Activated T-helper 17 cell treated with anti-CD3 and anti-CD28 coated beads, Interleukin-2, amount 50 U/mL, for 72 hours (primary cell): ENCODE measurements at regions not wholly inside any gene's neighbourhood (a gene's known extent, or its start where the extent isn't known, plus 50 kb on each side); places are given as distances from the start of the nearest gene placed in this dataset.

ENCODE experiments used
- ATAC-seq: fragments of 150-1000 bp; cut with Tn5 transposase; replicated peaks from 2 replicates; pipeline ENCODE4 v1.10.0; 2021; ENCODE audit warnings: mild to moderate bottlenecking, moderate library complexity
- H3K27ac Mint-ChIP-seq: one replicate; pipeline ENCODE4 v1.8.0; 2022; ENCODE audit warnings: mixed read lengths
- H3K27me3 Mint-ChIP-seq: one replicate; pipeline ENCODE4 v1.8.0; 2022; ENCODE audit warnings: mixed read lengths
- H3K36me3 Mint-ChIP-seq: one replicate; pipeline ENCODE4 v1.8.0; 2022; ENCODE audit warnings: low read depth, mild to moderate bottlenecking, mixed read lengths
- H3K4me1 Mint-ChIP-seq: one replicate; pipeline ENCODE4 v1.8.0; 2022; ENCODE audit warnings: mixed read lengths
- H3K4me3 Mint-ChIP-seq: one replicate; pipeline ENCODE4 v1.8.0; 2022; ENCODE audit warnings: mild to moderate bottlenecking, mixed read lengths
- H3K9me3 Mint-ChIP-seq: one replicate; pipeline ENCODE4 v1.8.0; 2022; ENCODE audit warnings: mixed read lengths

- no peak for ATAC-seq
- Mint-ChIP-seq H3K27me3 (peaks cover 28% of the 10 kb centered on the region), H3K4me3 (no peak overlapping the region), H3K36me3 (no peaks in the 10 kb centered on the region), H3K27ac (no peak overlapping the region), H3K4me1 (no peaks in the 10 kb centered on the region), H3K9me3 (no peaks in the 10 kb centered on the region)
Observed at GRCh38 chr4:138838251-138838650, 177.3 kb upstream of the NOCT start.

- no peaks in the 10 kb centered on the region for H3K4me1 Mint-ChIP-seq
Observed at GRCh38 chr4:138835832-138836533, 179.6 kb upstream of the NOCT start.

GRCh38 chr4:138833974-138834373 lies 181.6 kb upstream of the NOCT start:
- H3K36me3 Mint-ChIP-seq, result no peaks in the 10 kb centered on the region
- ATAC-seq, result no peak

More at GRCh38 chr4:138835832-138836533, 179.6 kb upstream of the NOCT start:
- no peak for ATAC-seq
- no peaks in the 10 kb centered on the region for H3K36me3 Mint-ChIP-seq
- no peaks in the 10 kb centered on the region for H3K9me3 Mint-ChIP-seq
- peaks cover 22% of the 10 kb centered on the region for H3K27me3 Mint-ChIP-seq
- no peak overlapping the region for H3K27ac Mint-ChIP-seq
- H3K4me3 Mint-ChIP-seq, result no peak overlapping the region

GRCh38 chr4:138832563-138832962 lies 183.0 kb upstream of the NOCT start:
- Mint-ChIP-seq H3K4me1 (no peaks in the 10 kb centered on the region), H3K36me3 (no peaks in the 10 kb centered on the region), H3K27me3 (peaks cover 14% of the 10 kb centered on the region), H3K4me3 (no peak overlapping the region), H3K27ac (no peak overlapping the region), H3K9me3 (no peaks in the 10 kb centered on the region)
- peak; percentile 51 for ATAC-seq

More at GRCh38 chr4:138833974-138834373, 181.6 kb upstream of the NOCT start:
- Mint-ChIP-seq H3K4me1 (no peaks in the 10 kb centered on the region), H3K9me3 (no peaks in the 10 kb centered on the region), H3K4me3 (no peak overlapping the region), H3K27me3 (peaks cover 19% of the 10 kb centered on the region), H3K27ac (no peak overlapping the region)

- ATAC-seq, result no peak
- H3K4me1 Mint-ChIP-seq, result no peaks in the 10 kb centered on the region
- H3K27ac Mint-ChIP-seq, result no peak overlapping the region
- H3K36me3 Mint-ChIP-seq, result no peaks in the 10 kb centered on the region
- H3K27me3 Mint-ChIP-seq, result peaks cover 12% of the 10 kb centered on the region
- H3K4me3 Mint-ChIP-seq, result no peak overlapping the region
- no peaks in the 10 kb centered on the region for H3K9me3 Mint-ChIP-seq
Observed at GRCh38 chr4:138831948-138832347, 183.6 kb upstream of the NOCT start.

- Mint-ChIP-seq H3K4me3 (no peak overlapping the region), H3K4me1 (no peaks in the 10 kb centered on the region), H3K27me3 (peaks cover 5% of the 10 kb centered on the region), H3K9me3 (no peaks in the 10 kb centered on the region), H3K27ac (no peak overlapping the region), H3K36me3 (no peaks in the 10 kb centered on the region)
- ATAC-seq, result no peak
Observed at GRCh38 chr4:138828926-138829325, 186.7 kb upstream of the NOCT start.

GRCh38 chr4:138826754-138827153 lies 188.8 kb upstream of the NOCT start:
- no peaks in the 10 kb centered on the region for H3K4me1 Mint-ChIP-seq
- ATAC-seq, result no peak
- no peak overlapping the region for H3K27ac Mint-ChIP-seq
- no peak overlapping the region for H3K4me3 Mint-ChIP-seq
- peaks cover 3% of the 10 kb centered on the region for H3K27me3 Mint-ChIP-seq
- no peaks in the 10 kb centered on the region for H3K36me3 Mint-ChIP-seq
- no peaks in the 10 kb centered on the region for H3K9me3 Mint-ChIP-seq

GRCh38 chr4:138826322-138826721 lies 189.3 kb upstream of the NOCT start:
- Mint-ChIP-seq H3K27me3 (peaks cover 3% of the 10 kb centered on the region), H3K27ac (no peak overlapping the region), H3K9me3 (no peaks in the 10 kb centered on the region), H3K4me1 (no peaks in the 10 kb centered on the region), H3K36me3 (no peaks in the 10 kb centered on the region), H3K4me3 (no peak overlapping the region)
- ATAC-seq, result no peak

- ATAC-seq, result no peak
- H3K27me3 Mint-ChIP-seq, result peaks cover 5% of the 10 kb centered on the region
- no peak overlapping the region for H3K4me3 Mint-ChIP-seq
- peaks cover 5% of the 10 kb centered on the region for H3K9me3 Mint-ChIP-seq
- H3K4me1 Mint-ChIP-seq, result no peaks in the 10 kb centered on the region
- no peaks in the 10 kb centered on the region for H3K36me3 Mint-ChIP-seq
- H3K27ac Mint-ChIP-seq, result no peak overlapping the region
Observed at GRCh38 chr4:138821331-138821730, 194.2 kb upstream of the NOCT start.

- no peak overlapping the region for H3K4me3 Mint-ChIP-seq
- no peaks in the 10 kb centered on the region for H3K36me3 Mint-ChIP-seq
- H3K9me3 Mint-ChIP-seq, result peaks cover 5% of the 10 kb centered on the region
- H3K27me3 Mint-ChIP-seq, result peaks cover 6% of the 10 kb centered on the region
- H3K27ac Mint-ChIP-seq, result no peak overlapping the region
- no peak for ATAC-seq
- no peaks in the 10 kb centered on the region for H3K4me1 Mint-ChIP-seq
Observed at GRCh38 chr4:138816875-138817274, 198.7 kb upstream of the NOCT start.

- Mint-ChIP-seq H3K27me3 (peaks cover 10% of the 10 kb centered on the region), H3K27ac (no peak overlapping the region), H3K4me3 (no peak overlapping the region), H3K9me3 (peaks cover 5% of the 10 kb centered on the region), H3K4me1 (no peaks in the 10 kb centered on the region), H3K36me3 (no peaks in the 10 kb centered on the region)
- no peak for ATAC-seq
Observed at GRCh38 chr4:138815811-138816210, 199.8 kb upstream of the NOCT start.

GRCh38 chr4:138805736-138806135 lies 209.8 kb upstream of the NOCT start:
- H3K4me1 Mint-ChIP-seq, result no peaks in the 10 kb centered on the region
- H3K27me3 Mint-ChIP-seq, result peaks cover 38% of the 10 kb centered on the region
- no peak overlapping the region for H3K27ac Mint-ChIP-seq
- ATAC-seq, result no peak
- H3K4me3 Mint-ChIP-seq, result no peak overlapping the region
- no peaks in the 10 kb centered on the region for H3K36me3 Mint-ChIP-seq
- no peaks in the 10 kb centered on the region for H3K9me3 Mint-ChIP-seq

- Mint-ChIP-seq H3K27ac (no peak overlapping the region), H3K36me3 (no peaks in the 10 kb centered on the region), H3K4me1 (no peaks in the 10 kb centered on the region), H3K27me3 (peaks cover 41% of the 10 kb centered on the region), H3K9me3 (no peaks in the 10 kb centered on the region), H3K4me3 (no peak overlapping the region)
- no peak for ATAC-seq
Observed at GRCh38 chr4:138804711-138805110, 210.9 kb upstream of the NOCT start.

- no peak for ATAC-seq
- H3K4me3 Mint-ChIP-seq, result no peak overlapping the region
- H3K27ac Mint-ChIP-seq, result no peak overlapping the region
- H3K4me1 Mint-ChIP-seq, result no peaks in the 10 kb centered on the region
- no peaks in the 10 kb centered on the region for H3K9me3 Mint-ChIP-seq
- peaks cover 38% of the 10 kb centered on the region for H3K27me3 Mint-ChIP-seq
- H3K36me3 Mint-ChIP-seq, result no peaks in the 10 kb centered on the region
Observed at GRCh38 chr4:138803051-138803450, 212.5 kb upstream of the NOCT start.

- no peak overlapping the region for H3K27ac Mint-ChIP-seq
- ATAC-seq, result no peak
- no peaks in the 10 kb centered on the region for H3K4me1 Mint-ChIP-seq
- no peaks in the 10 kb centered on the region for H3K9me3 Mint-ChIP-seq
- H3K4me3 Mint-ChIP-seq, result no peak overlapping the region
- no peaks in the 10 kb centered on the region for H3K36me3 Mint-ChIP-seq
- H3K27me3 Mint-ChIP-seq, result peaks cover 33% of the 10 kb centered on the region
Observed at GRCh38 chr4:138802499-138802898, 213.1 kb upstream of the NOCT start.

- no peaks in the 10 kb centered on the region for H3K4me1 Mint-ChIP-seq
- H3K27ac Mint-ChIP-seq, result no peak overlapping the region
- no peak overlapping the region for H3K4me3 Mint-ChIP-seq
- H3K27me3 Mint-ChIP-seq, result peaks cover 26% of the 10 kb centered on the region
- no peaks in the 10 kb centered on the region for H3K9me3 Mint-ChIP-seq
- no peak for ATAC-seq
- no peaks in the 10 kb centered on the region for H3K36me3 Mint-ChIP-seq
Observed at GRCh38 chr4:138800421-138800820, 215.2 kb upstream of the NOCT start.
